HG02678 (cell line): ENCODE measurements at regions not wholly inside any gene's neighbourhood (a gene's known extent, or its start where the extent isn't known, plus 50 kb on each side); places are given as distances from the start of the nearest gene placed in this dataset.
"Not testable (repeated sequence)": the region's sequence is repeated elsewhere in the genome, so short reads cannot be mapped to it uniquely, and the experiment has no call there.

Experiments used
- ATAC-seq: cut with Tn5 transposase; IDR thresholded peaks from one replicate; pipeline ENCODE4 v1.9.1; 2021; ENCODE audit warnings: mild to moderate bottlenecking, moderate library complexity; ENCODE audit not compliant: unreplicated experiment

DNA sequence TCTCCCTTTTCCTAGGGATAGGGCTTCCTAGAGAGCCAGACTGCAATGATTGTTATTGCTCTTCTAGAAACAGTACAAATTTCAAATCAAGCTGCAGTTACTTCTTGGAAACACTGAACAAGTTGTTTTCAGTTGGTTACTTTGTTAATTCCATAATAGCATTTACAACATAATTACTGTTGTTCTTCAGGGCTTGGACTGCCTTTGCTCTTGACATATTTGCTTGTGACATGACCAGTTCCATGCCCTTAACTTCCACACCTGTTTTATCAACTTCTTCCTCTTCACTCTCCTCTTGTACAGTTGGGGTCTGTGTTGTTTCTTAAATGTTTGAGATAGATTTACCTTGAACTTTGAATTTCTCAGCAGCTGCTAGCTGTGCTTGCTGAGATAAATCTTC lies 104.4 kb downstream of the SEC23IP start:
- ATAC-seq = no peak

DNA sequence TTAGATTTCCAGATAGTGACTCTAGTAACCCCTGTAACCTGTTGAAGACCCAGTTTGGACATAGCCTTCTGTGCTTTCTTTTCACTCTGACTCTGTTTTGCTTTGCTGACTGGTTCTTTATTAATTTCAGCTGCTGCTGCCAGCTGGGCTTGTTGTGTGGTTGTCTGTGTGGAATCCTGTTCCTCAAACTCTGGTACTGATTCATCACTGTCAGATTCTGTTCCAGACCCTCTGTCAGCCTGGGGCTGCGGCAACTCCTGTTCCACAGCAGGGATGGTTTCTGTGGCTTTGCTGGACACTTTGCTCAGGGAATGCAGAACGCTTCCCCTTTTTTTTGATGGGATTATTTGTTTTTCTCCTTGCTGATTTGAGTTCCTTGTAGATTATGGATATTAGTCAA lies 104.9 kb downstream of the SEC23IP start:
- no peak for ATAC-seq

GRCh38 chr10:120002785-120003184 lies 110.3 kb downstream of the SEC23IP start:
- ATAC-seq = no peak

GRCh38 chr10:120005207-120006201 lies 113.0 kb downstream of the SEC23IP start:
- no peak for ATAC-seq

DNA sequence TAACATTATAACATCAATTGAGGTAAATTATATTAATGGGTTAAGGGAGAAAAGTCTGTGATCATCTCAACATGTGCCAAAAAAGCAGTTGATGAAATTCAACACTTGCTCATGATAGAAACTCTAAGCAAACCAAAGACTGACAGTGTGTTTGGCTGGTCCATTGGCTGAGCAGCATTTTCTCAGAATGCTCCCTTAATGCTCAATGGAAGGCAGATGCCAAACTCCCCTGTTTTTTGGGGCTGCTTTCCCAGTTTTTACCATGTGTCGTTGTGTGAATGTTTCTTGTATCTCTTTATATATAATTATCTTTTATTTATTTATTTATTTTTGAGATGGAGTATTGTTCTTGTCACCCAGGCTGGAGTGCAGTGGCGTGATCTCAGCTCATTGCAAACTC lies 114.7 kb downstream of the SEC23IP start:
- no peak for ATAC-seq

GRCh38 chr10:120011359-120012130 lies 119.0 kb downstream of the SEC23IP start:
- no peak for ATAC-seq

- no peak for ATAC-seq
Observed at GRCh38 chr10:120012131-120012400, 119.5 kb downstream of the SEC23IP start.

- ATAC-seq = no peak
Observed at GRCh38 chr10:120012566-120012965, 120.0 kb downstream of the SEC23IP start.

DNA sequence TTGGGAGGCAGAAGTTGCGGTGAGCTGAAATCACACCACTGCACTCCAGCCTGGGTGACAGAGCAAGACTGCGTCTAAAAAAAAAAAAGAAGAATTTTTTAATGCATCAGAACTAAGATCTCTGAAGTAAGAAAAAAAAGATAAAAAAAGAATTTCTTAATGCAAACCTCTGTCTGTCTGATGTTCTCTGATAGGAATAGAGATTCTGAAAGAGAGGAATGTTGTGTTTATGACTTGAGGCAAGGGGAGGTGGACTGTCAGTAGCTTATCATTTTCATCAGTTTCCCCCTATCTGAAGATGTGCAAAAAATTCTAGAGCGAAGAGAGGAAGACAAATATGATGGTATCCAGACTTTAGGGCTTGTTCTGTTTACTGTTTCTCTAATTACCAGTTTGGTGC lies 121.5 kb downstream of the SEC23IP start:
- ATAC-seq = no peak

GRCh38 chr10:120015064-120015463 lies 122.5 kb downstream of the SEC23IP start:
- no peak for ATAC-seq

GRCh38 chr10:120016906-120017305 lies 124.4 kb downstream of the SEC23IP start:
- no peak for ATAC-seq

- ATAC-seq = no peak
Observed at GRCh38 chr10:120017733-120018417, 125.3 kb downstream of the SEC23IP start.

DNA sequence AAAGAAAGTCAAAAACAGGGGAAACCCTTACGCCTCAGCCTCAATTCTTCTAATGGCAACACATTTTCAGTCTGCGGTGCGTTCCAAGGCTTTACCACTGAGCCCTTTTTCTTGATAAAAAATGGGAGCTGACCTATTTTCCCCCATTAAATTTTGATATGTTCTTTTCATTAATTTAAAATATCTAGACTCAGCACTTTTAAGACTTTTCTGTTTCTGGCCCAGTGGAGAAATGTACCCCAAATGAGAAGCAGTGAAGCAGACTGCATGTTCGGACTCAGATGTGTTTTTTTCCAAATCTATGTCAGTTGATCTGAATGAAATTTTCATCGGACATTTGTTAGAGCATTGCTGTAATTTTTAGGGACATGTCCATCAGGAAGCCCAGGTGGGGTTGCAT lies 126.2 kb downstream of the SEC23IP start:
- no peak for ATAC-seq

- no peak for ATAC-seq
Observed at GRCh38 chr10:120019568-120019967, 127.0 kb downstream of the SEC23IP start.

- ATAC-seq = no peak
Observed at GRCh38 chr10:120022357-120022756, 129.8 kb downstream of the SEC23IP start.

- no peak for ATAC-seq
Observed at GRCh38 chr10:120034236-120034635, 141.7 kb downstream of the SEC23IP start.

DNA sequence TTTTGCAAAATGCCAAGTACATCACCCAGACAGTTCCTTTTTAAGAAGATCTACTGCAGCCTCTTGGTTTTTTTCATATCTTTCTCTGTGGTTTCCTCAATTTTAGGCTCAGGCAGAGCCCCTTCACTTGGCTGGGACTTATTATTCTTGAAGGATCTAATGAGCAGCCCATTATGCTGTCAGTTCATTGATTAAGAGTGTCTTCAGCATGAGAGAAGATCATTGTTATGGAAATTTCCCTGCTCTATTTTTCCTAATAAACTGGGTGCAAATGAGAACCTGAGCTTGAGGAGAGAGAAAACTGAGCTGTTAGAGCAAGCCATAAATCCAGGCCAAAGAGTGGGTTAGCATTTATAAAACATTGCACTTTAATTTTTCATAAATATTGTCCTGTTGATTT lies 146.5 kb downstream of the SEC23IP start:
- no peak for ATAC-seq

DNA sequence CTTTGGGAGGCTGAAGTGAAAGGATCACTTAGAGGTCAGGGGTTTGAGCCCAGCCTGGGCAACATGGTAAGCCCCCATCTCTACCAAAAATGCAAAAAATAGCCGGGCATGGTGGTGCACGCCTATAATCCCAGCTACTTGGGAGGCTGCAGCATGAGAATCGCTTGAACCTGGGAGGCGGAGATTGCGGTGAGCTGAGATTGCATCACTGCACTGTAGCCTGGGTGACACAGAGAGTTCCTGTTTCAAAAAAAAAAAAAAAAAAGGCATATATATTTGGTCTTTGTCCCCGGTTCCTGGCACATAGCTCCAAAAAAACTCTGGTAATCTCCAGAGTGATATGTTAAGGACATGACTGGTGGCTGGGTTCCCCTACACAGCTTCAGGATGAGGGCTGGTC lies 147.3 kb downstream of the SEC23IP start:
- no peak for ATAC-seq

- no peak for ATAC-seq
Observed at GRCh38 chr10:120041807-120042559, 149.5 kb downstream of the SEC23IP start.

GRCh38 chr10:120042705-120043104 lies 150.2 kb downstream of the SEC23IP start:
- ATAC-seq = no peak

- ATAC-seq = not testable (repeated sequence)
Observed at GRCh38 chr10:120047373-120047772, 154.8 kb downstream of the SEC23IP start.
